ENCODE measurements at regions not wholly inside any gene's neighbourhood (a gene's known extent, or its start where the extent isn't known, plus 50 kb on each side); places are given as distances from the start of the nearest gene placed in this dataset.

DNA sequence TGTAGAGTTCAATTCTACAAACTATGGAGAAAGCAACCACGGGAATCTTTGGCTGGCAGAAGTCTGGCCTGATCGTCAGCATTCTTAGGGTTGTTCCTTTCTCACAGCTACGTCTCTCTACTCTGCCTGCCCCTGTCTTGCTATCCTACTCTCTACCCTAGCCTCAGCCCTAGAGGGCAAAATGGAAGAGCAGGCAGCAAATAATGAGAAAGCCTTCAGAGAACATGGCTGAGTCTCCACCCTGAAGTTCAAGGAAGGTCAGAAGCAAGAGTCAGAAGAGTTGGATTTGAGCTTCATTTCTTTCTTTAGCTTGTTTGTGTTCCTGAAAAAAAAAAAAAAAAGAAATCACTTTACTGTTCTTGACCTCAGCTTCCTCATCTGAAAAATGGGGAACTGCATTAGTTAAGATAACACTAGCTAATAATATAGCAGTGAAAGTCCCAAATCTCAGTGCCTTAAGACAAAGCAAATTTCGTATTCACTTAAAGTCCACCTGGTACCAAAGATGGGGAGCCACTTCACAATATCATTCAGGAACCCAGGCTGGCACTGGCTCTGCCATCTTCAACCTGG, 50.2 kb upstream of the CCND2 start:
- DNase-seq = no peak

GRCh38 chr12:4221258-4221620, 52.3 kb upstream of the CCND2 start:
- DNase-seq = no peak

DNA sequence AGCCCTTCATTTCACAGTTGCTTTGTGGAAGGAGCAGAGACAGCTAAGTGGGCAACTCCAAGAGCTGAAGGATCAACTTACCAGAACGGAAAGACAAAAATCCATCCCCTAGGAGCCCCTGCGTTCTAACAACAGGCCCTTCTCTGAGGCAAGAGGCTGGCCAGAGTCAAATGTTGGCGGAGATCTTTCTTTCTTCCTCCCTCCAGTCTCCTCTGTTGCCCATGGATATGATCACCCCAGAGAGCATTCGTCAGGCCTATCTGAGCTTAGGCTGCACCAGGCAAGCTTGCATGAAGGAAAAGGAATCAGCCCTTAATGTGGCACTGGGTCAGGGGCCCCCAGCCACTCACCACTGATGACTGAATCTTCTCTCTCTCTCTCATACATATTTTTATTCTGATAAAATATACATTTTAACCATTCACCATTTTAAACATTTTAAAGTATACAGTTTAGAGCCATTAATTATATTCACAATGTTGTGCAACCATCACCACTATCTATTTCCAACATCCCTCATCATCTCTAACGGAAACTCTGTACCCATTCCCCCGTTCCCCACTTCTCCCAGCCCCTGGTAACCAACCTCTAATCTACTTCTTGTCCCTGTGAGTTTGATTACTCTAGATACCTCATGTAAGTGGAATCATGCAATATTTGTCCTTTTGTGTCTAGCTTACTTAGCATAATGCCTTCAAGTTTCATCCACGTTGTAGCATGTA, 52.9 kb upstream of the CCND2 start:
- DNase-seq = no peak

- no peak for DNase-seq
Measured at GRCh38 chr12:4217091-4217490, 56.5 kb upstream of the CCND2 start.

DNA sequence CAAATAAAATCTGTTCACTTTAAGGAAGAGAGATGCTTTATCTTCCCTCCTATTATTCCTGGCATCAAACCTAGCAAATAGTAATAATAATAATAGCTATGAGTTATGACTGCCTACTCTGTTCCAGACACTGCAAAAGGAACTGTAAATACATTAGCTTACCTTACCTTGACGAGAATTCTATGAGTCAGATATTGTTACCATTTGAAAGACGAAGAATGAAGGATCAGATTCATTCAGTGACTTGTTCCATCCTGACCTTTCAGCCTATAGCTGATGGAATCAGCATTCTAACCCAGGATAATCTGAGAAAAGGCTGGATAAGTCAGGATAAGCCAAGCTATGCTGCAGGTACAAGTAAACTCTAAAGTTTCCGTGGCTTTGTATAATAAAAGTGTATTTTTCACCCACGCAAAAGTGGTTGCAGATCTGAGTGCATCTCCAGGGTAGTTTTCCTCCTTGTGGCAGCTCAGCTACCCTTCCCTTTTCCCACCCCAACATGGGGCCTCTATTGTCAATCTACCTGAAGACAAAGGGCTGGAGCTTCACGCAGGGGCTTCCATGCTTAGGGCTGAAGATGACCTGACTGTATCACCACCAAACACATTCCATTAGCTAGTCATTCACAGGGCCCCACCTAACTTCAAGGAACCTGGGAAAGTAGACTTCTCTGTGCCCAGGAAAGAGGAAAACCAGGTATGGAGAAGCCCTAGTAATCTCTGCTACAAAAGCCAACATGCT, 57.2 kb upstream of the CCND2 start:
- no peak for DNase-seq

DNA sequence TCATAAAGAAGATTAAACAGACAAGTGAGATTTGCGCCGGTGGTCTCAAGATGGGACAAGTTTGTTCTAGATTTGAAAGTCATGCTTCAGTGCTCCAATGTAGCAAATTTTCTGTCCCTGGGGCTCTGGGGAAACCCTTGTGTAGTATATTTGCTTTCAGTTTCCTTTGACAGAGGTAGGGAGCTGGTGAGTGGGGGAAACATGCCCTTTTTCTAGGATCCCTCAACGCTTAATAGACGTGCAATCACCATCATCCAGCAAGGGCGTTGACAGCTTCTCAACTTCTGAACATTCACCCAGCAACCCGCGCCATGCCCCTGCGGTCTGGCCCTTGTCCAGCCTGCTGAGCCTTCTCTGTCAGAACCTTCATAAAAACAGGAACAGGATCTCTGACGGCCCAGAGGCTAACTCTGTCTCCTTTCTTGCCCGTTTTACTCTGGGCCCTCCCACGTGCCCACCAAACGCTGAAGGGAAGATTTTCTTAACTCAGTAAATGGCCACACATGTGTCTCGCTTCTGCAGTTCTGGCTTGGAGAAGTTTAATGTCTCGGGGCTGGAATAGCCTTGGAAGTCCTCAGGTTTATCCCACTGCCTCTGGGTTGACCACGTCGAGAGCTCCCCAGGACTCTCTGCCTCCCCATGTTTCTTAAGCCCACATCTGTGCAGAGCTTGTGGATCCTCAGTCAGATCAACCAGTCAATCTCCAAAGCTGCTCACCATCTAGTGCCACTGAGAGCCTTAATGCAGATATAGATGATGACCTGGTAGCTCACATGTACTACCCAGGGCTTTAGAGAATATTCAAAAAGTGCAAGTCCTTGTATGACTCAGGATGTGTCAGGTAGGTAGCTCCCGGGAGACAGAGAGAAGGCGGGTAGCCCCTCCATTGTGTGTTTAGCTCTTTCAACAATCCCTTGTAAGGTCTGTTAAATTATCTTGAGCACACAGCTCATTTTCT, 58.1 kb upstream of the CCND2 start:
- DNase-seq = no peak

GRCh38 chr12:4214877-4215228, 58.7 kb upstream of the CCND2 start:
- DNase-seq = no peak

- DNase-seq = no peak
Measured at GRCh38 chr12:4213471-4213870, 60.1 kb upstream of the CCND2 start.

DNA sequence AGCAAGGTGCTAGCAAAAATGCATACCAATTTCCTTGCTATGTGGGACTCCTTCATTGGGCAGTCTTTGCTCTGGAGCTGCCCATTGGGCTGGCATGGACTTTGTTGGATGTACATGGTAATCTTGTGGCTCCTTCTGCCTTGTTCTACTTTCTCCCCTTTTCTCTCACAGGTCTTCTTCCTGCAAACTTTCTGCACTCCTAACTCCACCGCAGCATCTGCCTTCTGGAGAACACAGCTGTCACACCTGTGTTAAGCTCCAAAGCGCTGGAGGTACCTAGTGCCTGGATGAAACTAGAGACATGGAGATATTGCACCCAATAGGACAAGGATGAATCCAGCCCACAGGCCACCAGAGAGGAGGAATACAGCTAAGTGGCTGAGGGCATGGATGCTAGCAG, 60.7 kb upstream of the CCND2 start:
- no peak for DNase-seq

DNA sequence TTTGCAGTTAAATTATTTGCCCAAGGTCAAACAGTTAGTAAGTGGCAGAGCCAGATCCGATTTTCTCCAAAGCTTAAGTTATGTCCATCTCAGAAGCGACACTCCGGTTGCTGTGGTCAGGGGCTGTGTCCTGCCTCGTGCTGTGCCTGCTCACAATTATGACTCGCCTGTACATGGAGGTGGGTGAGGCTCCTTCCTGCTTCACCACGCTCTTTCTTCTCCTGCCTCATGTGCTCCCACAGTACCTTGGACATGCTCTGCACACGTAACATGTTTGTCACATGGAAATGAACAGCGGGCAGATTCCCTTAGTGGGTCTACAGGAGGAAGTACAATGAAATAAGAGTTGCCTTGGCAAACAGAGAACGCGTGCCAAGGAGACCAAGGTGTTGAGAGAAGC, 62.2 kb upstream of the CCND2 start:
- DNase-seq = no peak

- DNase-seq = no peak
Measured at GRCh38 chr12:4210183-4210582, 63.4 kb upstream of the CCND2 start.

DNA sequence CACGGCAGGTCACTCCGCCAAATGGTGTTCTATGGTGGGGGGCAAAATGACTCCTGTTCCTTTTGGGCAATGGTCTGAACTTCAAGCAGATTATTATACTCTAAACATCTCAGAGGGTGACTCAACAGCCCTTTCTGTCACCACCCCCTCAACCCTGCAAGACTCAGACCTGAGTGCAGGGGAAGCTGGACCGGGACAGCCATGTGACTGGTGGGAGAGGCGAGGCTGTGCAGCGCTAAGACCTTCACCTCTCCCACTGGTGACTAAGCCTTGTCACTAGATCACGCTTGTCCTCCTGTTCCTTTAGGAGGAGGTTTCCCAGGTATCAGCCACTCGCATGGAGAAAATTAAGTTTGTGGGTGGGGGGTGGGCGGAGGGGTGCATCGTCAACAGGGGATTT, 67.1 kb upstream of the CCND2 start:
- no peak for DNase-seq

DNA sequence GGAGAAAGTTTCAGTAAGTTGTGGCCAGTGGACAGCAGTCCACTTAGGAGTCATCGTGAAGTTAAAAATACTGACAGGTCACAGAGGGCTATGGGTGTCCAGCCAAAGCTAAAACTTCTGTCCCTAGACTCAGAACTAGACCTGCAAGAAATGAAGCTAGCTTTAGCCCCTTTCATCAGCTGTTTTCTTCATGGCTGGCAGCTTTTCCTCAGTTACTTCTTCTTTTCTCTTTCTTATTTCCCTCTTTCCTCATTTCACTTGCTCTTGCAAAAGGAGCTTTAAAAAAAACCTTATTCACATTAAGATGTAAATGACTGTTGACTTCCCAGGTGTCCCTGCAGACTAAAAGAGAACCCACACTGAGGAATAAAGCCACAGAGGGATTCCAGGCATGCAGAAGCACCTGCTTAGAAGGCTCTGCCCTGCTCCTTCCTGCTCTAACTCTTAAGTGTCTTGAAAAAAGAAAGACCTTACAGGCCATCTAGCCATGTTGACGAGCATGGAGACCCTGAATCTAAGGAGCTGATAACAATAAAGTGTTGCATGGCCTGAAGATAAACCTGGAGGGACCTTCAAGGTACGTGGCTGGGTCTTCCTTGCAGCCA, 69.7 kb upstream of the CCND2 start:
- no peak for DNase-seq

GRCh38 chr12:4202918-4203317, 70.6 kb upstream of the CCND2 start:
- no peak for DNase-seq

- no peak for DNase-seq
Measured at GRCh38 chr12:4202487-4202886, 71.1 kb upstream of the CCND2 start.

DNA sequence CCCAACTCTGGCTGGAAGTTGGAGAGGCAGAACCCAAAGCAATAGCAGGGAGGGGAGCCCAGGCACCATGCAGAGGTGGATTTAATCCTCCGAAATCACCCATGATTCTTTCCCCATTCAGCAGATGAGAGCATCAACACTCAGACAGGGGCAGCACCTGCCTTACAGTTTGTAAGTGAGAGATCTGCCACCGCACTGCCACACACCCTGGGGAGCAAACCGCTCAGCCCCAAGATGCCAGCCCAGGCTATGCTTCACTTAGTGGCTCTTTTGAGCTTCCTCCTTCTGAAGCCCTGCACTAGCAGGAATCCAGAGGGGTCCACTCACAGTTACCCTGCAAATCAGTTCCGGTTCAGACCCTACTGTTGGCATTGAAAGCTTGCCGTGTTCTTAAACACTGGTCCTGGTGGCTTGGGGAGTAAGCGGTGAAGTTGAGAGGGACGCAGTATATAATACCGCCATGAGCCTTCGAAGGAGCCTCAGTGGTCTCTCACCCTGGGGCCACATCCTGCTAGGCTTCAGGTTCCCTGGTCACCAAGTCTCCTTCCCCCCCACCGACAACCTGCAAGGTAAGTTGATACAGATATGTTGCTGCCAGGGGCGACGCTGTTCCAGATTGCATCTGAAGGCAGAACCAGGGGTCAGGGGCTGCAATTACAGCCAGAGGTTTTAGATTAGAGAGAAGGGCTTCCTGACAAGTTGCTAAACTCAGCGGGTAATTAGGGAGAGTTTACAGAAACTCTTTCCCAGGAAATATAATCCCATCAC, 72.0 kb upstream of the CCND2 start:
- DNase-seq = no peak

- DNase-seq = no peak
Measured at GRCh38 chr12:4197922-4198763, 75.4 kb upstream of the CCND2 start.

DNA sequence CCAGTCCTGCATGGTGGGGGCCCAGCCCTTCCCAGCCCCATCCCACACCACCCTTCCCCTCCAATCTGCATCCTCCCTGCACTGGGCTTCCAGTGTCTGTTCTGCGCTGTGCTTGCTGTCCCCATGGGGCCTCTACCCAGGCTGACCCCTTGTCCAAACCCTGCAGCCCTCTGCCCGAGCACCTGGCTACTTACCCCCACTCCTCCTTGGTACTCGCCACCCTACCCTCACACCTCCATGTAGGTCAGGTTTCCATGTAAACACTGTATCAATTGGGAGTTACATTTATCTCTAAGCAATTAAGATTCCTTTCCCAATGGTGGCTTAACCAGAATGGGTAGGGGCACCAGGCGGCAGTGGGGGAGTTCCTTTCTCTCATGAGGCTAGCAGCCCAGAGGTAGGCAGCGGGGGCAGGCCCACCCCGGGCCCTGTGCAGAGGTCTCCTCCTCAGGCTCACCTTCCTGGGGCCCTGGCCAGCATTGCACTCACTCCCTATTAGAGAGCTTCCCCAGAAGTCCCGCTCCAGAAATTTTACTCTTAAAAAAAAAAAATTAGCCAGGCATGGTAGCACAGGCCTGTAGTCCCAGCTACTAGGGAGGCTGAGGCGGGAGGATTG, 76.6 kb upstream of the CCND2 start:
- DNase-seq = no peak

GRCh38 chr12:4194668-4195067, 78.9 kb upstream of the CCND2 start:
- no peak for DNase-seq

GRCh38 chr12:4193821-4194220, 79.7 kb upstream of the CCND2 start:
- DNase-seq = no peak

DNA sequence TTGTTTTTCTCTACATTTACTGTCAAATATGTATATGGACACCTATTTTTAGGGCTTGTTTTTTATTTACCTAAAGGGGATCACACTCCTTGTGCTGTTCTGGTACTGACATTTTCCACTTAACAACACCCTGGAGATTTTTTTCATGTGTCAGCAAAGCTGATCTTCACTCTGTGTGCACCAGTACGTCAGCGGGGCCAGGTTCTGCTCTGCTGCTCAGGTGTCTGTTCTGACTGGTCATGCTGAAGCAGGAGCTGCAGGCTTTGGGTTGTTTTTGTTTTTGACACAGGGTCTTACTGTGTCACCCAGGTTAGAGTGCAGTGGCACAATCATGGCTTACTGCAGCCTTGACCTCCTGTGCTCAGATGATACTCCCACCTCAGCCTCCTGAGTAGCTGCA, 81.9 kb upstream of the CCND2 start:
- DNase-seq = no peak
